H9 (cell line): ENCODE measurements at regions not wholly inside any gene's neighbourhood (a gene's known extent, or its start where the extent isn't known, plus 50 kb on each side); places are given as distances from the start of the nearest gene placed in this dataset.

Source experiments
- DNase-seq: peaks from one replicate; pipeline ENCODE4 v3.0.0-alpha.2; 2017
- H2AFZ ChIP-seq: one replicate; pipeline ENCODE4 v1.6.1; 2013; ENCODE audit warnings: mild to moderate bottlenecking, low read length, control low read depth, moderate library complexity
- H2AK5ac ChIP-seq: 2 replicates; pipeline ENCODE4 v1.6.1; 2013; ENCODE audit warnings: low read length, control low read depth, mixed read lengths; ENCODE audit not compliant: insufficient read length
- H2BK120ac ChIP-seq: one replicate; pipeline ENCODE4 v1.6.1; 2013; ENCODE audit warnings: low read depth, mild to moderate bottlenecking, low read length, control low read depth, inconsistent platforms; ENCODE audit not compliant: poor library complexity, severe bottlenecking
- H2BK12ac ChIP-seq: 2 replicates; pipeline ENCODE4 v1.6.1; 2013; ENCODE audit warnings: low read length, control low read depth, mixed read lengths, low read depth; ENCODE audit not compliant: insufficient read length
- H2BK15ac ChIP-seq: 2 replicates; pipeline ENCODE4 v1.6.1; 2013; ENCODE audit warnings: low read depth, low read length, control low read depth
- H2BK20ac ChIP-seq: one replicate; pipeline ENCODE4 v1.6.1; 2013; ENCODE audit warnings: low read depth, mild to moderate bottlenecking, low read length, control low read depth, inconsistent platforms; ENCODE audit not compliant: poor library complexity, severe bottlenecking
- H2BK5ac ChIP-seq: 2 replicates; pipeline ENCODE4 v1.6.1; 2013; ENCODE audit warnings: low read length, control low read depth, mixed read lengths; ENCODE audit not compliant: insufficient read length
- H3K14ac ChIP-seq: 2 replicates; pipeline ENCODE4 v1.6.1; 2013; ENCODE audit warnings: low read length, control low read depth; ENCODE audit not compliant: insufficient read depth
- H3K18ac ChIP-seq: 2 replicates; pipeline ENCODE4 v1.6.1; 2013; ENCODE audit warnings: low read depth, mild to moderate bottlenecking, mixed read lengths, low read length, control low read depth; ENCODE audit not compliant: insufficient read length
- H3K23ac ChIP-seq: 2 replicates; pipeline ENCODE4 v1.6.1; 2013; ENCODE audit warnings: low read length, control low read depth, mixed read lengths, low read depth; ENCODE audit not compliant: insufficient read length
- H3K23me2 ChIP-seq: 2 replicates; pipeline ENCODE4 v1.6.1; 2013; ENCODE audit warnings: low read depth, mild to moderate bottlenecking, mixed read lengths, low read length, control low read depth; ENCODE audit not compliant: insufficient read length, poor library complexity, severe bottlenecking
- H3K27ac ChIP-seq: 2 replicates; pipeline ENCODE4 v1.5.1; 2013; ENCODE audit warnings: low read length, control low read depth, mixed read lengths, low read depth; ENCODE audit not compliant: insufficient read length
- H3K27me3 ChIP-seq: 2 replicates; pipeline ENCODE4 v1.6.1; 2013; ENCODE audit warnings: low read length, control low read depth, inconsistent platforms; ENCODE audit not compliant: insufficient read depth
- H3K4ac ChIP-seq: 2 replicates; pipeline ENCODE4 v1.6.1; 2013; ENCODE audit warnings: low read depth, mild to moderate bottlenecking, control low read depth, inconsistent platforms, low read length, moderate library complexity
- H3K4me1 ChIP-seq: 2 replicates; pipeline ENCODE4 v1.6.1; 2013; ENCODE audit warnings: low read length, control low read depth, inconsistent platforms; ENCODE audit not compliant: insufficient read depth
- H3K4me2 ChIP-seq: 2 replicates; pipeline ENCODE4 v1.6.1; 2013; ENCODE audit warnings: low read length, control low read depth, mixed read lengths; ENCODE audit not compliant: insufficient read length, insufficient read depth
- H3K56ac ChIP-seq: 2 replicates; pipeline ENCODE4 v1.6.1; 2013; ENCODE audit warnings: low read depth, mild to moderate bottlenecking, mixed read lengths, low read length, control low read depth; ENCODE audit not compliant: insufficient read length
- H3K79me1 ChIP-seq: 2 replicates; pipeline ENCODE4 v1.6.1; 2013; ENCODE audit warnings: low read depth, mild to moderate bottlenecking, moderate library complexity, low read length, control low read depth, inconsistent platforms; ENCODE audit not compliant: insufficient read depth, poor library complexity, severe bottlenecking
- H3K79me2 ChIP-seq: 2 replicates; pipeline ENCODE4 v1.6.1; 2013; ENCODE audit warnings: low read length, control low read depth, inconsistent platforms; ENCODE audit not compliant: insufficient read depth
- H3K9ac ChIP-seq: 2 replicates; pipeline ENCODE4 v1.6.1; 2013; ENCODE audit warnings: low read length, control low read depth, mixed read lengths; ENCODE audit not compliant: insufficient read length; ENCODE audit errors: extremely low read depth
- H3K9me3 ChIP-seq: one replicate; pipeline ENCODE4 v1.6.1; 2013; ENCODE audit warnings: low read depth, low read length, inconsistent platforms; ENCODE audit not compliant: control insufficient read depth
- H3T11ph ChIP-seq: one replicate; pipeline ENCODE4 v1.6.1; 2013; ENCODE audit warnings: mild to moderate bottlenecking, low read length, control low read depth, inconsistent platforms
- H4K20me1 ChIP-seq: one replicate; pipeline ENCODE4 v1.6.1; 2013; ENCODE audit not compliant: control insufficient read depth, insufficient read length, insufficient read depth
- H4K5ac ChIP-seq: 2 replicates; pipeline ENCODE4 v1.6.1; 2013; ENCODE audit warnings: low read depth, mild to moderate bottlenecking, mixed read lengths, low read length, control low read depth; ENCODE audit not compliant: insufficient read length
- H4K8ac ChIP-seq: replicated peaks from 2 replicates; pipeline ENCODE4 v1.6.1; 2013; ENCODE audit warnings: low read length, control low read depth, mixed read lengths, low read depth; ENCODE audit not compliant: insufficient read length
- H4K91ac ChIP-seq: 2 replicates; pipeline ENCODE4 v1.6.1; 2013; ENCODE audit warnings: low read depth, mild to moderate bottlenecking, moderate library complexity, mixed read lengths, low read length, control low read depth; ENCODE audit not compliant: insufficient read length
- H3K27ac Mint-ChIP-seq, 3 experiments: 2 replicates in 2 of 3; 3 replicates in 1 of 3; pipeline ENCODE4 v1.8.0; 2020 to 2021; ENCODE audit warnings: mixed read lengths in 3 of 3, mild to moderate bottlenecking in 1 of 3, moderate library complexity in 1 of 3
- H3K27me3 Mint-ChIP-seq: 2 replicates; pipeline ENCODE4 v1.8.0; 2021; ENCODE audit warnings: low read depth, mild to moderate bottlenecking, moderate library complexity, mixed read lengths
- H3K36me3 Mint-ChIP-seq, 3 experiments: 2 replicates in 2 of 3; 3 replicates in 1 of 3; pipeline ENCODE4 v1.8.0; 2020 to 2021; ENCODE audit warnings: low read depth in 3 of 3, mixed read lengths in 3 of 3; ENCODE audit not compliant: insufficient read depth in 1 of 3
- H3K4me1 Mint-ChIP-seq, 2 experiments: 2 replicates each; pipeline ENCODE4 v1.8.0; 2020; ENCODE audit warnings: mixed read lengths in 2 of 2
- H3K4me3 Mint-ChIP-seq, 2 experiments: 2 replicates in 1 of 2; 3 replicates in 1 of 2; pipeline ENCODE4 v1.8.0; 2020 to 2021; ENCODE audit warnings: mild to moderate bottlenecking in 2 of 2, mixed read lengths in 2 of 2, moderate library complexity in 1 of 2
- H3K9me3 Mint-ChIP-seq, 2 experiments: 2 replicates in 1 of 2; 3 replicates in 1 of 2; pipeline ENCODE4 v1.8.0; 2020; ENCODE audit warnings: mild to moderate bottlenecking in 2 of 2, mixed read lengths in 2 of 2, moderate library complexity in 1 of 2
- WGBS: extraction: QIAGEN DNeasy Blood & Tissue Kit; methylation state at CpG from one replicate; pipeline ENCODE4 v1.1.7; 2013; ENCODE audit warnings: missing lambda C conversion rate, low lambda C conversion rate, mixed read lengths; ENCODE audit not compliant: insufficient read length; ENCODE audit errors: extremely low coverage; 5-methylcytosine and 5-hydroxymethylcytosine counted together
- TF ChIP-seq, protein P1 (sequence below): fragments of 200-600 bp; sonication (generic); conservative IDR thresholded peaks from 3 replicates; pipeline ENCODE4 v1.8.0; 2021; ENCODE audit warnings: antibody characterized with exemption, mild to moderate bottlenecking

DNA sequence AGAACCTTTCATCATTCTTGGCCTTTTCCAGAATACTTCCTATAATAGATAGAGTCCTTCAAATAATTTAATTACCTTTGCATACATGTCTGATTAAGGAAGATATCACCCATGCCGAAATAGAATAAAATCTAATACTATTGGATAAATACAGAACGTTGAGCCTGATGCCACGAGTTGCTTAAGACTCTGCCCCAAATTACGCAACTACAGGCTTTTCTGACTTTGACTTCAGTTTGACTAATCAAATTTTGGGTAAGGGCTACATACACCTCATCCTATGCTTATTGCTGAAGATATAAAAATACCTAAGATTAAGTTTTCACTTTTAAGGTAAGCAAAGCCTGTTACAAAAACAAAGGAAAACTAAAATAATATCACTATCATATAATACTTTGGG, 1065.1 kb upstream of the NRXN1 start:
- Mint-ChIP-seq H3K4me1 (no peaks in the 10 kb centered on the region), H3K9me3 (no peaks in the 10 kb centered on the region), H3K27me3 (no peaks in the 10 kb centered on the region), H3K4me3 (no peak overlapping the region), H3K36me3 (no peaks in the 10 kb centered on the region), H3K27ac (no peak overlapping the region)
- no peak overlapping the region for H2AK5ac ChIP-seq
- no peak overlapping the region for H3K18ac ChIP-seq
- H4K91ac ChIP-seq, result no peak overlapping the region
- H3K4ac ChIP-seq, result no peak overlapping the region
- no peak for DNase-seq
- H4K20me1 ChIP-seq, result no peaks in the 10 kb centered on the region
- H2BK5ac ChIP-seq, result no peak overlapping the region
- no peak overlapping the region for H3T11ph ChIP-seq
- H4K5ac ChIP-seq, result no peak overlapping the region
- no peak overlapping the region for H3K4me2 ChIP-seq
- TF ChIP-seq, protein P1, sequence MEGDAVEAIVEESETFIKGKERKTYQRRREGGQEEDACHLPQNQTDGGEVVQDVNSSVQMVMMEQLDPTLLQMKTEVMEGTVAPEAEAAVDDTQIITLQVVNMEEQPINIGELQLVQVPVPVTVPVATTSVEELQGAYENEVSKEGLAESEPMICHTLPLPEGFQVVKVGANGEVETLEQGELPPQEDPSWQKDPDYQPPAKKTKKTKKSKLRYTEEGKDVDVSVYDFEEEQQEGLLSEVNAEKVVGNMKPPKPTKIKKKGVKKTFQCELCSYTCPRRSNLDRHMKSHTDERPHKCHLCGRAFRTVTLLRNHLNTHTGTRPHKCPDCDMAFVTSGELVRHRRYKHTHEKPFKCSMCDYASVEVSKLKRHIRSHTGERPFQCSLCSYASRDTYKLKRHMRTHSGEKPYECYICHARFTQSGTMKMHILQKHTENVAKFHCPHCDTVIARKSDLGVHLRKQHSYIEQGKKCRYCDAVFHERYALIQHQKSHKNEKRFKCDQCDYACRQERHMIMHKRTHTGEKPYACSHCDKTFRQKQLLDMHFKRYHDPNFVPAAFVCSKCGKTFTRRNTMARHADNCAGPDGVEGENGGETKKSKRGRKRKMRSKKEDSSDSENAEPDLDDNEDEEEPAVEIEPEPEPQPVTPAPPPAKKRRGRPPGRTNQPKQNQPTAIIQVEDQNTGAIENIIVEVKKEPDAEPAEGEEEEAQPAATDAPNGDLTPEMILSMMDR, result no peak
- H3K79me2 ChIP-seq, result no peaks in the 10 kb centered on the region
- no peaks in the 10 kb centered on the region for H3K23me2 ChIP-seq
- H3K4me1 ChIP-seq, result no peaks in the 10 kb centered on the region
- H3K27ac ChIP-seq, result no peak overlapping the region
- no peaks in the 10 kb centered on the region for H3K27me3 ChIP-seq
- H3K9ac ChIP-seq, result no peak overlapping the region
- H2BK20ac ChIP-seq, result no peak overlapping the region
- no peaks in the 10 kb centered on the region for H3K9me3 ChIP-seq
- no peak overlapping the region for H3K23ac ChIP-seq
- H2BK12ac ChIP-seq, result no peak overlapping the region
- no peak overlapping the region for H4K8ac ChIP-seq
- H3K56ac ChIP-seq, result no peak overlapping the region
- WGBS, result no CpG with 5 or more reads among the region's 4 CpGs
- H3K79me1 ChIP-seq, result no peaks in the 10 kb centered on the region
- H2BK15ac ChIP-seq, result no peak overlapping the region
- no peak overlapping the region for H2BK120ac ChIP-seq
- H3K14ac ChIP-seq, result no peak overlapping the region
- no peak overlapping the region for H2AFZ ChIP-seq
